ENCODE measurements at regions not wholly inside any gene's neighbourhood (a gene's known extent, or its start where the extent isn't known, plus 50 kb on each side); places are given as distances from the start of the nearest gene placed in this dataset.

DNA sequence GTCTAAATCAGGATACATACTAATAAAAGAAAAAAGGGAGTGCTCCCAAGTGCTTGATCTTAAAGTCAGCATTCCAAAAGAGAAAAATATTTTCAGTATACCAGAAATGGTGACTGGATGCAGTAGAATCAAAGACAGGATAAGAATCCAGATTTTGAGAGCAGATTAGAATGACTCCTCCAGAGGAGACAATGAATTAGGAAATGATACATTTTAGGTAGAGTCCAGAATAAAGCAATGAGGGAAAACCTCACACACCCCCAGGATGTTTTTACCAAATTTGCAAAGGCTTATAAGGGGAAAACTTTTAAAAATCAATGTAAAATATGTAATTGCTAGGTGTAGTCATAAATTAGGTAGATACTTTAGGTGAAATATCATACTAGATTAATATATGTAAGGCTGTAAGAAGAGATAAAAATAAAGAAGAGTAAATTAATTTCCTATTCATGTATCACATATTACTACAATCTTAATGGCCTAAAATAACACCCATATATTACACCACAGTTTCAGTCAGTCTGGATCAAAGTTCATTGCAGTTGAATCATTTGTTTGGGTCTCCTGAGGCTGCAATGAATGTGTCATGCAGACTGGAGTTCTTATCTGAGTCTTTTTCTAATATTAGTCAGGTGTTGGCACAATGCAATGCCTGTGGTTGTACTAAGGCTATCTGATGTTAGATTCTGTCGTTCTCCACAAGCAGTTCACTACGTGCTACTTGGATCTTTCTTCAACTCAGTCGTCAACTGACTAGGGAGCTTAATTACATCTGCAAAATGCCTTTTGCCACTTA is 547.8 kb upstream of the EPHA6 start:
- Mint-ChIP-seq H3K27me3 (no peaks in the 10 kb centered on the region), H3K4me1 (ENCODE audit: low read depth) (no peaks in the 10 kb centered on the region), H3K36me3 (ENCODE audit: low read depth) (no peaks in the 10 kb centered on the region), H3K9me3 (peaks cover 8% of the 10 kb centered on the region), H3K27ac (no peak overlapping the region), H3K4me3 (no peak overlapping the region)
- Histone ChIP-seq H3K36me3 (ENCODE audit: insufficient read depth, low read length) (no peaks in the 10 kb centered on the region), H3K9me3 (ENCODE audit: control insufficient read depth in 1 of 2, insufficient read depth in 1 of 2, low read length in 2 of 2) (no peaks in the 10 kb centered on the region), H3K4me3 (ENCODE audit: low read length) (no peak overlapping the region), H3K27ac (ENCODE audit: low read depth in 1 of 2, low read length in 2 of 2) (no peak overlapping the region), H3K27me3 (ENCODE audit: control insufficient read depth in 1 of 2, insufficient read depth in 2 of 2, low read length in 2 of 2) (no peaks in the 10 kb centered on the region), H3K4me1 (ENCODE audit: insufficient read depth, low read length) (no peaks in the 10 kb centered on the region)
- DNase-seq (no peak), ATAC-seq (ENCODE audit: poor library complexity) (no peak)
- ChIA-PET POLR2A (no interaction called here), CTCF (no interaction called here)
- intact Hi-C loops (cut with DNase I, micrococcal nuclease), result no loop called here
- TF ChIP-seq, protein P1, sequence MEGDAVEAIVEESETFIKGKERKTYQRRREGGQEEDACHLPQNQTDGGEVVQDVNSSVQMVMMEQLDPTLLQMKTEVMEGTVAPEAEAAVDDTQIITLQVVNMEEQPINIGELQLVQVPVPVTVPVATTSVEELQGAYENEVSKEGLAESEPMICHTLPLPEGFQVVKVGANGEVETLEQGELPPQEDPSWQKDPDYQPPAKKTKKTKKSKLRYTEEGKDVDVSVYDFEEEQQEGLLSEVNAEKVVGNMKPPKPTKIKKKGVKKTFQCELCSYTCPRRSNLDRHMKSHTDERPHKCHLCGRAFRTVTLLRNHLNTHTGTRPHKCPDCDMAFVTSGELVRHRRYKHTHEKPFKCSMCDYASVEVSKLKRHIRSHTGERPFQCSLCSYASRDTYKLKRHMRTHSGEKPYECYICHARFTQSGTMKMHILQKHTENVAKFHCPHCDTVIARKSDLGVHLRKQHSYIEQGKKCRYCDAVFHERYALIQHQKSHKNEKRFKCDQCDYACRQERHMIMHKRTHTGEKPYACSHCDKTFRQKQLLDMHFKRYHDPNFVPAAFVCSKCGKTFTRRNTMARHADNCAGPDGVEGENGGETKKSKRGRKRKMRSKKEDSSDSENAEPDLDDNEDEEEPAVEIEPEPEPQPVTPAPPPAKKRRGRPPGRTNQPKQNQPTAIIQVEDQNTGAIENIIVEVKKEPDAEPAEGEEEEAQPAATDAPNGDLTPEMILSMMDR (IDR thresholded peaks at IDR 0.05), result no peak

DNA sequence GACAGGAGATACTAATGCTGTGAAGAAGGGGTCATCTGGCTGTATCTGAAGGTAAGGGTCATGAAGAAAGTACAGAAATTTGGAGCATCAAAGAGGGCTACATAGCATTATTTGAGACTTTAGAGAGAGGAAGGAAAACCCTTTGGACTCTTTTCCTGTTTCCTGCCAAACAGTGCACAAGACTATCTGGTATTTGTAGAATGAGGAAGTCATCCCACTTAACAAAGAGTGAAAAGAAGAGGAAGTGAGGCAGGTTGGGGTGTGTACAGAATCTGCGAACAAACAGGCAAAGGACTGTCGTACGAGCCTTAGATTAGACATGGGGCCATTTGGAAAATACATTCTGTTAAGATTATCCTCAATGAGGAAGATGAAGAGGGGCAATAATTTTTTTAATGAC is 546.8 kb upstream of the EPHA6 start:
- no peak for ATAC-seq (ENCODE audit: poor library complexity)
- no peaks in the 10 kb centered on the region for H3K4me1 Mint-ChIP-seq (ENCODE audit: low read depth)
- H3K9me3 Mint-ChIP-seq, result peaks cover 6% of the 10 kb centered on the region
- DNase-seq, result no peak
- intact Hi-C loops (cut with DNase I, micrococcal nuclease), result no loop called here
- TF ChIP-seq, protein P1 (IDR thresholded peaks at IDR 0.05), result no peak
- POLR2A ChIA-PET, result no interaction called here
- H3K27ac Mint-ChIP-seq, result no peak overlapping the region
- H3K27me3 ChIP-seq (ENCODE audit: control insufficient read depth in 1 of 2, insufficient read depth in 2 of 2, low read length in 2 of 2), result no peaks in the 10 kb centered on the region
- no peak overlapping the region for H3K4me3 ChIP-seq (ENCODE audit: low read length)
- H3K36me3 ChIP-seq (ENCODE audit: insufficient read depth, low read length), result no peaks in the 10 kb centered on the region
- no peaks in the 10 kb centered on the region for H3K4me1 ChIP-seq (ENCODE audit: insufficient read depth, low read length)
- no peak overlapping the region for H3K27ac ChIP-seq (ENCODE audit: low read depth in 1 of 2, low read length in 2 of 2)
- no peaks in the 10 kb centered on the region for H3K9me3 ChIP-seq (ENCODE audit: control insufficient read depth in 1 of 2, insufficient read depth in 1 of 2, low read length in 2 of 2)
- no peaks in the 10 kb centered on the region for H3K27me3 Mint-ChIP-seq
- CTCF ChIA-PET, result no interaction called here
- H3K4me3 Mint-ChIP-seq, result no peak overlapping the region
- no peaks in the 10 kb centered on the region for H3K36me3 Mint-ChIP-seq (ENCODE audit: low read depth)

DNA sequence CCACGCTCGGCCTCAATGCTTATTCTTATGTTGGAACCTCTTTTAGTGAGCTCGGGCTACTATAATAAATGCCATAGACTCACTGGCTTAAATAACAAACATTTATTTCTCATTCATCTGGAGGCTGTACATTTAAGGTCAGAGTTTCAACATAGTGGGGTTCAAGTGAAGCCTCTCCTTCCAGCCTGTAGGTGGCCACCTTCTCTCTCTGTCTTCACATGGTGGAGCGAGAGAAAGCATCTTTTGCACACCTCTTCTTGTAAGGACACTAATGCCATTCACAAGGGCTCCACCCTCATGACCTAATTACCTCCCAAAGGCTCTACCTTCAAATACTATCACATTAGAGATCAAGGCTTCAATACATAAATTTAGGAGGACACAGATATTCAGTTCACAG is 520.3 kb upstream of the EPHA6 start:
- Histone ChIP-seq H3K36me3 (ENCODE audit: insufficient read depth, low read length) (no peaks in the 10 kb centered on the region), H3K9me3 (ENCODE audit: control insufficient read depth in 1 of 2, insufficient read depth in 1 of 2, low read length in 2 of 2) (no peaks in the 10 kb centered on the region), H3K27me3 (ENCODE audit: control insufficient read depth in 1 of 2, insufficient read depth in 2 of 2, low read length in 2 of 2) (no peaks in the 10 kb centered on the region), H3K27ac (ENCODE audit: low read depth in 1 of 2, low read length in 2 of 2) (no peak overlapping the region), H3K4me3 (ENCODE audit: low read length) (no peak overlapping the region), H3K4me1 (ENCODE audit: insufficient read depth, low read length) (no peaks in the 10 kb centered on the region)
- DNase-seq (no peak), ATAC-seq (ENCODE audit: poor library complexity) (no peak)
- intact Hi-C loops (cut with DNase I, micrococcal nuclease), result no loop called here
- no peak overlapping the region for H3K27ac Mint-ChIP-seq
- H3K27me3 Mint-ChIP-seq, result no peaks in the 10 kb centered on the region
- POLR2A ChIA-PET, result no interaction called here
- CTCF ChIA-PET, result no interaction called here
- H3K36me3 Mint-ChIP-seq (ENCODE audit: low read depth), result no peaks in the 10 kb centered on the region
- H3K4me3 Mint-ChIP-seq, result no peak overlapping the region
- H3K4me1 Mint-ChIP-seq (ENCODE audit: low read depth), result no peaks in the 10 kb centered on the region
- H3K9me3 Mint-ChIP-seq, result peaks cover 15% of the 10 kb centered on the region
- TF ChIP-seq, protein P1 (IDR thresholded peaks at IDR 0.05), result no peak

Data from CD4-positive, alpha-beta T cell (primary cell).